ENCODE measurements at regions not wholly inside any gene's neighbourhood (a gene's known extent, or its start where the extent isn't known, plus 50 kb on each side); places are given as distances from the start of the nearest gene placed in this dataset.

GRCh38 chr4:111013846-111014245 is 391.0 kb upstream of the PITX2 start:
- TF ChIP-seq CTCF (IDR thresholded peaks at IDR 0.05), result no peak
- TF ChIP-seq POLR2A (IDR thresholded peaks at IDR 0.05), result no peak
- no peaks in the 10 kb centered on the region for H3K4me1 ChIP-seq (replicated peaks in 1 of 2)
- H3K36me3 ChIP-seq (replicated peaks in 1 of 2), result no peaks in the 10 kb centered on the region
- H3K27me3 ChIP-seq, result no peaks in the 10 kb centered on the region
- no peak for DNase-seq
- no peak overlapping the region for H3K4me3 ChIP-seq
- WGBS, 4 donors, result 69 to 79% (median 75%) methylated on average over 7 of the region's 7 CpGs
- no peaks in the 10 kb centered on the region for H3K9me3 ChIP-seq (replicated peaks in 1 of 3)
- H3K27ac ChIP-seq, result no peak overlapping the region
- intact Hi-C loops (cut with DNase I), result no loop called here

DNA sequence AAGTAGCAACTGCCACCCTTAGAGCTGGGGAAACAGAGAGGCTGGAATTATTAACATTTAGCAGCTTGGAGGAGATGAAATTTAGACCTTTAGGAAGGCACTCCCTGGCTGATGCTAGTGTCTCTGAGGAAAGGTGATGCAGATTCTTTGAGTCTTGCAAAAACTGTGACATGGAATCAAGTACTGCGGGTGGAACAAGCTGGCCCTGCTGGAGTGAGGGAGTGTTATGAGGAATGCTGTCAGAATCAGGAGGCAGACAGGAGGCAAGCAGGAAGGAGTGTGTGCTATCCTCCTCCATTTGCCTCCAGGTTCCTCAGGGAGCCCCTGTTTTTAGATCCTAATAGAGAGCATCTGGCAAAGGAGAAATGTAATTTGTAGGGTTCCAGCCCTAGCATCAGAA is 391.7 kb upstream of the PITX2 start:
- Histone ChIP-seq H3K27me3 (no peaks in the 10 kb centered on the region), H3K9me3 (replicated peaks in 1 of 3) (no peaks in the 10 kb centered on the region), H3K4me3 (no peak overlapping the region), H3K27ac (no peak overlapping the region), H3K4me1 (replicated peaks in 1 of 2) (no peaks in the 10 kb centered on the region), H3K36me3 (replicated peaks in 1 of 2) (no peaks in the 10 kb centered on the region)
- intact Hi-C loops (cut with DNase I), result no loop called here
- no peak for DNase-seq
- no peak for TF ChIP-seq CTCF (IDR thresholded peaks at IDR 0.05)
- TF ChIP-seq POLR2A (IDR thresholded peaks at IDR 0.05), result no peak
- WGBS, 4 donors, result 69 to 86% (median 78%) methylated on average over 1 of the region's 1 CpG

GRCh38 chr4:111016416-111016815 is 393.5 kb upstream of the PITX2 start:
- TF ChIP-seq CTCF (IDR thresholded peaks at IDR 0.05) (no peak), POLR2A (IDR thresholded peaks at IDR 0.05) (no peak)
- no peak overlapping the region for H3K27ac ChIP-seq
- H3K27me3 ChIP-seq, result no peaks in the 10 kb centered on the region
- H3K4me3 ChIP-seq, result no peak overlapping the region
- H3K36me3 ChIP-seq (replicated peaks in 1 of 2), result no peaks in the 10 kb centered on the region
- no peaks in the 10 kb centered on the region for H3K9me3 ChIP-seq (replicated peaks in 1 of 3)
- DNase-seq, result no peak
- H3K4me1 ChIP-seq (replicated peaks in 1 of 2), result no peaks in the 10 kb centered on the region
- intact Hi-C loops (cut with DNase I), result no loop called here

DNA sequence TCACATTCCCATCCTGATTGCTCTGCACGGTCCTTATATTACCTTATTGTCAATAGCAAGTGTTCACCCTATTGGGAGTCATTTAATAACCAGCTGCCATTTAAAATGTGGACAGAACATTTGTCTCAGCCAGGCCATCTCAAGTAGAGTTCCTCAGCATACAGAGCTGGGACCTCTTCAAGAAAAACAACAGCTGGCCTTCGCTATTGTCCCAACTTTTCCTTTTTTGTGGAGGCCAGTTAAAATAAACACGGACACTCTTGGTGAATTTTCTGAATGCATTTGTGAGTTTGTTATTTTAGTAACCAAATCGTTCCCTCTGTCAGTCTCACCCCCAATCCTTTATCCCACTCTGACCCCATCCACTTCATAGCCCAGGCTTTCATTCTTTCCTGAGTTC is 395.3 kb upstream of the PITX2 start:
- Histone ChIP-seq H3K9me3 (replicated peaks in 1 of 3) (no peaks in the 10 kb centered on the region), H3K27me3 (no peaks in the 10 kb centered on the region), H3K36me3 (replicated peaks in 1 of 2) (no peaks in the 10 kb centered on the region), H3K4me3 (no peak overlapping the region), H3K27ac (no peak overlapping the region), H3K4me1 (replicated peaks in 1 of 2) (no peaks in the 10 kb centered on the region)
- WGBS, 4 donors, result 31 to 52% (median 40%) methylated on average over 4 of the region's 4 CpGs
- DNase-seq, result no peak
- intact Hi-C loops (cut with DNase I), result no loop called here
- TF ChIP-seq CTCF (IDR thresholded peaks at IDR 0.05), result no peak
- TF ChIP-seq POLR2A (IDR thresholded peaks at IDR 0.05), result no peak
